Limb (tissue), 2 donors: ENCODE measurements at regions not wholly inside any gene's neighbourhood (a gene's known extent, or its start where the extent isn't known, plus 50 kb on each side); places are given as distances from the start of the nearest gene placed in this dataset.
A peak's percentile ranks its signal among the peaks of the same experiment; 100 is the strongest.

Source experiments
- DNase-seq, 2 donors: peaks; one replicate each; pipeline ENCODE4 v3.0.0-alpha.2; 2016; ENCODE audit errors: extremely low spot score in 2 of 2

GRCh38 chr11:114758627-114759026, 80.3 kb downstream of the NXPE2 start:
- no peak for DNase-seq

- peak; percentile 70 to 81 for DNase-seq
These were observed 84.1 kb downstream of the NXPE2 start for GRCh38 chr11:114762408-114762807.

- DNase-seq, result no peak
These were observed 86.2 kb downstream of the NXPE2 start for GRCh38 chr11:114764563-114764962.

GRCh38 chr11:114771172-114771571, 92.8 kb downstream of the NXPE2 start:
- no peak for DNase-seq

- no peak for DNase-seq
These were observed 95.4 kb downstream of the NXPE2 start for GRCh38 chr11:114773541-114774338.

GRCh38 chr11:114774599-114775361, 96.5 kb downstream of the NXPE2 start:
- peak; percentile 65 to 83 for DNase-seq

- DNase-seq, result no peak
These were observed 97.7 kb downstream of the NXPE2 start for GRCh38 chr11:114775875-114776621.

GRCh38 chr11:114776956-114777355, 98.6 kb downstream of the NXPE2 start:
- no peak for DNase-seq

- no peak for DNase-seq
These were observed 100.9 kb downstream of the NXPE2 start for GRCh38 chr11:114779189-114779588.

GRCh38 chr11:114782650-114783310, 104.5 kb downstream of the NXPE2 start:
- DNase-seq, result no peak

- DNase-seq, result no peak
These were observed 105.5 kb downstream of the NXPE2 start for GRCh38 chr11:114783805-114784204.

- peak in 1 of 2 donors; percentile 54 for DNase-seq
These were observed 105.9 kb downstream of the NXPE2 start for GRCh38 chr11:114784216-114784615.

- DNase-seq, result no peak
These were observed 106.6 kb downstream of the NXPE2 start for GRCh38 chr11:114784891-114785290.

GRCh38 chr11:114785820-114786219, 107.5 kb downstream of the NXPE2 start:
- DNase-seq, result no peak

GRCh38 chr11:114787126-114787525, 108.8 kb downstream of the NXPE2 start:
- DNase-seq, result no peak

GRCh38 chr11:114790910-114791309, 112.6 kb downstream of the NXPE2 start:
- DNase-seq, result no peak

GRCh38 chr11:114794048-114794684, 115.8 kb downstream of the NXPE2 start:
- DNase-seq, result no peak

GRCh38 chr11:114796954-114797721, 118.8 kb downstream of the NXPE2 start:
- no peak for DNase-seq

GRCh38 chr11:114799476-114799875, 121.1 kb downstream of the NXPE2 start:
- DNase-seq, result no peak

GRCh38 chr11:114801773-114802172, 123.4 kb downstream of the NXPE2 start:
- DNase-seq, result no peak
